ENCODE measurements at regions not wholly inside any gene's neighbourhood (a gene's known extent, or its start where the extent isn't known, plus 50 kb on each side); places are given as distances from the start of the nearest gene placed in this dataset.

DNA sequence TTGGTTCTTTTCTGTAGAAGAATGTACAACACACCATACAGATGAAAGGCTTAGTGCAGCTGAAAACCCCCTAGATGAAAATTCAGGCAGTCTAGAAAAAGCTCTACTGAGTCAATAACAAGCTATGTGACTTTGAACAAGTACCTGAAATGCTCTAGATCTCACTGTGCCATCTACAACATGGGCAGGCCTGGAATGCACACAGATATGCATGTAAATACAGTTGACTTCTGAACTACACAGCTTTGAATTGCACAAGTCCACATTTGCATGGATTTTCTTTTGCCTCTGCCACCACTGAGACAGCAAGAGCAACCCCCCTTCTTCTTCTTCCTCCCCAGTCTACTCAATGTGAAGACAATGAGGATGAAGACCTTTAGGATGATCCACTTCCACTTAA, 98.4 kb downstream of the CNTN3 start:
- no peaks in the 10 kb centered on the region for H3K9me3 Mint-ChIP-seq
- Histone ChIP-seq H2AFZ (ENCODE audit: low read length) (no peak overlapping the region), H3K27me3 (ENCODE audit: insufficient read depth, low read length) (no peaks in the 10 kb centered on the region), H3K9ac (ENCODE audit: extremely low read depth, insufficient read length, low read length) (no peak overlapping the region), H3K27ac (ENCODE audit: insufficient read length, low read depth, low read length) (no peak overlapping the region), H2BK15ac (ENCODE audit: low read depth, low read length) (no peak overlapping the region), H4K8ac (replicated peaks; ENCODE audit: insufficient read length, low read depth, low read length) (no peak overlapping the region), H3K56ac (ENCODE audit: insufficient read length, low read depth, low read length) (no peak overlapping the region), H3K23ac (ENCODE audit: insufficient read length, low read depth, low read length) (no peak overlapping the region), H3K79me2 (ENCODE audit: insufficient read depth, low read length) (no peaks in the 10 kb centered on the region), H4K20me1 (ENCODE audit: control insufficient read depth, insufficient read depth, insufficient read length) (no peaks in the 10 kb centered on the region), H3K23me2 (ENCODE audit: insufficient read length, low read depth, low read length, poor library complexity, severe bottlenecking) (no peaks in the 10 kb centered on the region), H2BK20ac (ENCODE audit: low read depth, low read length, poor library complexity, severe bottlenecking) (no peak overlapping the region), H3T11ph (ENCODE audit: low read length) (no peak overlapping the region), H3K14ac (ENCODE audit: insufficient read depth, low read length) (no peak overlapping the region), H3K18ac (ENCODE audit: insufficient read length, low read depth, low read length) (no peak overlapping the region), H3K4me2 (ENCODE audit: insufficient read depth, insufficient read length, low read length) (no peak overlapping the region), H2AK5ac (ENCODE audit: insufficient read length, low read length) (no peak overlapping the region), H3K9me3 (ENCODE audit: control insufficient read depth, low read depth, low read length) (no peaks in the 10 kb centered on the region), H2BK5ac (ENCODE audit: insufficient read length, low read length) (no peak overlapping the region), H4K5ac (ENCODE audit: insufficient read length, low read depth, low read length) (no peak overlapping the region), H3K4ac (ENCODE audit: low read depth, low read length) (no peak overlapping the region), H2BK120ac (ENCODE audit: low read depth, low read length, poor library complexity, severe bottlenecking) (no peak overlapping the region), H3K4me1 (ENCODE audit: insufficient read depth, low read length) (no peaks in the 10 kb centered on the region), H3K79me1 (ENCODE audit: insufficient read depth, low read depth, low read length, poor library complexity, severe bottlenecking) (no peaks in the 10 kb centered on the region), H2BK12ac (ENCODE audit: insufficient read length, low read depth, low read length) (no peak overlapping the region), H4K91ac (ENCODE audit: insufficient read length, low read depth, low read length) (no peak overlapping the region)
- no peaks in the 10 kb centered on the region for H3K27me3 Mint-ChIP-seq (ENCODE audit: low read depth)
- no peaks in the 10 kb centered on the region for H3K36me3 Mint-ChIP-seq (ENCODE audit: insufficient read depth in 1 of 3, low read depth in 3 of 3)
- no peak overlapping the region; a peak in 1 of 7 replicates for H3K27ac Mint-ChIP-seq
- H3K4me1 Mint-ChIP-seq, result no peaks in the 10 kb centered on the region
- TF ChIP-seq, protein P1, sequence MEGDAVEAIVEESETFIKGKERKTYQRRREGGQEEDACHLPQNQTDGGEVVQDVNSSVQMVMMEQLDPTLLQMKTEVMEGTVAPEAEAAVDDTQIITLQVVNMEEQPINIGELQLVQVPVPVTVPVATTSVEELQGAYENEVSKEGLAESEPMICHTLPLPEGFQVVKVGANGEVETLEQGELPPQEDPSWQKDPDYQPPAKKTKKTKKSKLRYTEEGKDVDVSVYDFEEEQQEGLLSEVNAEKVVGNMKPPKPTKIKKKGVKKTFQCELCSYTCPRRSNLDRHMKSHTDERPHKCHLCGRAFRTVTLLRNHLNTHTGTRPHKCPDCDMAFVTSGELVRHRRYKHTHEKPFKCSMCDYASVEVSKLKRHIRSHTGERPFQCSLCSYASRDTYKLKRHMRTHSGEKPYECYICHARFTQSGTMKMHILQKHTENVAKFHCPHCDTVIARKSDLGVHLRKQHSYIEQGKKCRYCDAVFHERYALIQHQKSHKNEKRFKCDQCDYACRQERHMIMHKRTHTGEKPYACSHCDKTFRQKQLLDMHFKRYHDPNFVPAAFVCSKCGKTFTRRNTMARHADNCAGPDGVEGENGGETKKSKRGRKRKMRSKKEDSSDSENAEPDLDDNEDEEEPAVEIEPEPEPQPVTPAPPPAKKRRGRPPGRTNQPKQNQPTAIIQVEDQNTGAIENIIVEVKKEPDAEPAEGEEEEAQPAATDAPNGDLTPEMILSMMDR (conservative IDR thresholded peaks at IDR 0.05), result no peak
- DNase-seq, result no peak
- no peak overlapping the region for H3K4me3 Mint-ChIP-seq

All from H9 (cell line).